Renal cortex interstitium (tissue), 11 donors: ENCODE measurements at regions not wholly inside any gene's neighbourhood (a gene's known extent, or its start where the extent isn't known, plus 50 kb on each side); places are given as distances from the start of the nearest gene placed in this dataset.
A peak's percentile ranks its signal among the peaks of the same experiment; 100 is the strongest.
"Not testable (repeated sequence)": the region's sequence is repeated elsewhere in the genome, so short reads cannot be mapped to it uniquely, and the experiment has no call there.

ENCODE experiments used
- DNase-seq, 11 donors: peaks; one replicate each; pipeline ENCODE4 v3.0.0-alpha.2; 2013; ENCODE audit warnings: low read depth in 9 of 11, low spot score in 4 of 11; ENCODE audit errors: extremely low read depth in 1 of 11

- not testable (repeated sequence) for DNase-seq
These were observed 220.9 kb upstream of the SGCG start for GRCh38 chr13:22959859-22960258.

GRCh38 chr13:22960827-22961226 lies 220.0 kb upstream of the SGCG start:
- DNase-seq, result no peak

GRCh38 chr13:22961342-22961741 lies 219.4 kb upstream of the SGCG start:
- not testable (repeated sequence) for DNase-seq

- no peak for DNase-seq
These were observed 218.8 kb upstream of the SGCG start for GRCh38 chr13:22961835-22962537.

DNA sequence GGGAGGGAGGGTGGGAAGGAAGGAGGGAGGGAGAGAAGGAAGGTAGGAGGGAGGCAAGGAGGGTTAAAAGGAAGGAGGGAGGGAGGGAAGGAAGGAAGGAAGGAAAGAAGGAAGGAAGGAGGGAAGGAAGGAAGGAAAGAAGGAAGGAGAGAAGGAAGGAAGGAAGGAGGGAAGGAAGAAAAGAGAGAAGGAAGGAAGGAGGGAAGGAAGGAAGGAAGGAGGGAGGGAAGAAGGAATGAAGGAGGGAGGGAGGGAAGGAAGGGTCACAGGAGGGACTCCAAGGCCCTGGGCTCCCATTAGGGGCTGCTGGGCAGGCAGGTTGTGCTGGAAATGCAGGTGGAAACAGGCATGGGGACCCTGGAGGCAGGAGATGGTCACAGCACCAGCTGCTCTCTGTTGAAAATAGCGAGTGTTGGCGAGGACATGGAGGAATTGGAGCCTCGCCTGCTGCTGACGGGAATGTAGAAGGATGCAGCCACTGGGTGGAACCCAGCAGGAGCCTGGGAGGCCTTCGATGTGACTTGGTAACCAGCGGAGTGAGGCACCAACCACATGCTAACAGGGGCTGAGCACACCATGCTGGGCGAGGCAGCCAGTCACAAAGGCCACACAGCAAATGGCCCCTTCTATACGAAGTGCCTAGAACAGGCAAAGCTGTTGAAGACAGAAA lies 217.3 kb upstream of the SGCG start:
- DNase-seq, result not testable (repeated sequence)

DNA sequence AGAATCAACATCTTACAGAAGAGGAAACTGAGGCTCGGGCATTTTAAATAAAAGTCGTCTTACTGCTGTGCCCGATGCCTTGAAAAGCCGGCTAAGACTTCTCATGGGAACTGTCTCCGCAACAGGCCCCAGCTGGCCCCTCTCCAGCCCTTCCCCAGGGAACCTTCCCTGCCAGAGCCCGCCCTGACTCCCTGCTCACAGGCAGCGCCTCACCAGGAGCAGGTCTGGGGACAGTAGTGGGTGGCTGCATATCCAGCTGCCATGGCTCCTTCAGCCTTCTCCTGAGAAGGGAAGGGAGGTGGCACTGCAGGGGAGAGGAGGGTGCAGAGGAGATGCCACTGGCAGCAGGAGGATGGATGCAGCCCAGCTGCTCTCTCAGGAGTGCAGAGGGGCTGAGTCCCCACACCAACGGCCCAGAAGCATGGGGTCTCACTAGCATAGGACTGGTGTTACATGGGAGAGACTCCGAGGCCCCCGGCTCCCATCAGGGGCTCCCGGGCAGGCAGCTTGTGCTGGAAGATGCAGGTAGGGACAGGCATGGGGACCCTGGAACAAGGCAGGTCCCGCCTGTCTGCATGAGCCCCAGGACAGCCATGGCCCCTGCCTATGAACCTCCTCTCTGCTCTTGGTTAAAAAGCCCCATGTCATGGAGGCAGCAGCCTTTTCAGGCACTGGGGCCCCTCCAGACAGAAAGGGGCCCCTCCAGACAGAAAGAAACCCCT lies 216.4 kb upstream of the SGCG start:
- DNase-seq, result no peak

- not testable (repeated sequence) for DNase-seq
These were observed 215.5 kb upstream of the SGCG start for GRCh38 chr13:22965011-22965857.

GRCh38 chr13:22965858-22966239 lies 214.9 kb upstream of the SGCG start:
- DNase-seq, result not testable (repeated sequence)

GRCh38 chr13:22966753-22967152 lies 214.0 kb upstream of the SGCG start:
- DNase-seq, result not testable (repeated sequence)

GRCh38 chr13:22967669-22968068 lies 213.1 kb upstream of the SGCG start:
- DNase-seq, result no peak

- no peak for DNase-seq
These were observed 200.8 kb upstream of the SGCG start for GRCh38 chr13:22979952-22980351.

- no peak for DNase-seq
These were observed 199.8 kb upstream of the SGCG start for GRCh38 chr13:22980936-22981335.

DNA sequence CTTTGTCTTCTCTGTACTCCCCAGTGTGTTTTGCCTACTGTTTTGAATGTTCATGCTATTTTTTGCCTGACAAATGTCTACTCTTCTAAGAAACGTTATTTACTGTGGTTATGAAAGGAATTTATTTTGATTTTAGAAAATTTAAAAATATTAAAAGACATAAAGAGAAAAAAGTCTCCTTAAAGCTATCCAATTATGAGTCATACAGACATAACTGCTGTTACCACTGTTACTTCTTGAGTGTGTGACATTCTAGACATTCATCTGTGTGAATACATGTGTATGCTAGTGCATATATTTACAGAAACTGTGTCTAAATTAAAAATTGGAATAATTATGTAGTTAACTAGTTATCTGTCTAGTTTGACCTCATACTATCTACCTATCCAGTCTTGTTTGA lies 187.6 kb upstream of the SGCG start:
- no peak for DNase-seq

DNA sequence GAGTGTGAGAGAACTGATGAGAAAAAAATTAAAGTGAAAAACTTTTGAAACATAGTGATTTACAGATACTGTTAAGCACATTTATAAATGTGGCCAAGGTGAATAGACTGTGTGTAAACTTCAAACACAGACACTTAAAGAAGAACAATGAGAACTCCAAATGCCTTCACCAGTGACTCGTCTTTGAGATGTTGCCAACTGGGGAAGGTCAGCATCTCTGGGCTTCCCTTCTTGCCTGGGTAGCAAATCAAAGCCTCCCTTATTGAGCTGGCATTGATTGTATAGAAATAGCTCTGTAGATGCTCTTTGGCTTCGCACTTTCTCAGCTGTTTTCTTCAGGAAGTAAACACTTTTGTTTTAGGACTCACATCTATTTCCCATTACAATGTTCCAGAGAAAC lies 177.3 kb upstream of the SGCG start:
- no peak for DNase-seq

GRCh38 chr13:23007426-23007825 lies 173.4 kb upstream of the SGCG start:
- peak in 10 of 11 donors; percentile 13 to 49 (median 33) for DNase-seq

GRCh38 chr13:23018143-23018542 lies 162.6 kb upstream of the SGCG start:
- no peak for DNase-seq

- peak; percentile 25 to 67 (median 45) for DNase-seq
These were observed 160.4 kb upstream of the SGCG start for GRCh38 chr13:23020246-23020843.

DNA sequence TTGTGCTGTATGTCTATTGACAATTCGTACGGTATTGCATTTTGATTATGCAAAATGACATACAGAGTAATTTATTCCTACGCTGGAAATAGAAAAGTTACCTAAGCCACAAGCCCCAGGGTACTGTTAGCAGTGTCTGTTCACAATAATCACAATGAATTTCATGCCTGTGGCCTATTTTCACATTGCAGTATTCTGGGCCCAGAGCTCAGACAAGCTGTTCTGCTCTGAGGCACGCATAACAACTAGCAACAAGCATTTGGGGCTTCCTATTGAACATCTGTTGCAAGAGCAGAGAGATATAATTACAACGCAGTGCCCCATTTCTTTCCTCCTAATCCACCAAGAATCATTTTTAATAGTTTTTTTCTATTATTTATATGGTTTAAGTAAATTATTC lies 158.9 kb upstream of the SGCG start:
- DNase-seq, result no peak

DNA sequence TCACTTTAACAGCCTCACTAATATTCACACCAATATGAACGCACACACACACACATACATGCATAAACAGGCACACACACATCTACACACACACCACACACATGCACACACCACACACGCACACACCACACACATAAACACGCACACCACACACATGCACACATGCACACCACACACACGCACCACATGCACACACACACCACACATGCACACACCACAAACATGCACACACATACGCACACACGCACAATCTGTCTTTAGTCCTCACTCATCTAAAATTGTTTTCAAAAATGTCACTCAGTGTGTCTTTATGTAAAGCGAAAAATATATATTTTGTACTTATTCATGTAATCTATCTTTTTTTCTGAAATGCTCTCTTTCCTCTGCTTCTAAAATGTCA lies 158.1 kb upstream of the SGCG start:
- no peak for DNase-seq
